Retinal pigment epithelial cell (primary cell): ENCODE measurements at regions not wholly inside any gene's neighbourhood (a gene's known extent, or its start where the extent isn't known, plus 50 kb on each side); places are given as distances from the start of the nearest gene placed in this dataset.

Experiments used
- DNase-seq: peaks from one replicate; pipeline ENCODE4 v3.0.0-alpha.2; 2010; ENCODE audit warnings: low read depth
- H3K4me3 ChIP-seq: 2 replicates; pipeline ENCODE4 v1.5.1; 2011; ENCODE audit warnings: mild to moderate bottlenecking, low read length, control low read depth, moderate library complexity
- CTCF ChIP-seq: conservative IDR thresholded peaks from 2 replicates; pipeline ENCODE4 v1.5.1; 2011; ENCODE audit warnings: low read depth, low read length, control low read depth, inconsistent platforms

DNA sequence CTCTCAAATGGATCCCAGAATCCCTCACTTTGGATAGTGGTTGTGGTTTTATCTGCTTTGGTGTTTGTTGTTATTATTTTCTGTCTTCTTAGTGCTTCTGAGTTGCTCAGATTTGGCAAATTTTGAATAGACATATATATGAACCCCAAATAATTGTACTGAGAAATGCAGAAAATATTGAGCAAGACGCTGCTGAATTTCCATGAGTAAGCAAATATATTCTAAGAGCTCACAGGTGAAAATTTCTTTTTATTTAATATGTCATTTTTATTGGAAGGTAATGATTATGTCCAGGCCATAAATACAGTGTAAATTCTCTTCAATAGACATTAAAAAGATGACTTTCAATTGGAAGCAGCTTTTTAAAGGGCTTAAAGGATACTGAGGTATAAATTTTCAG lies 152.1 kb downstream of the FAT3 start:
- TF ChIP-seq CTCF, result no peak
- no peak for DNase-seq
- H3K4me3 ChIP-seq, result no peak overlapping the region

DNA sequence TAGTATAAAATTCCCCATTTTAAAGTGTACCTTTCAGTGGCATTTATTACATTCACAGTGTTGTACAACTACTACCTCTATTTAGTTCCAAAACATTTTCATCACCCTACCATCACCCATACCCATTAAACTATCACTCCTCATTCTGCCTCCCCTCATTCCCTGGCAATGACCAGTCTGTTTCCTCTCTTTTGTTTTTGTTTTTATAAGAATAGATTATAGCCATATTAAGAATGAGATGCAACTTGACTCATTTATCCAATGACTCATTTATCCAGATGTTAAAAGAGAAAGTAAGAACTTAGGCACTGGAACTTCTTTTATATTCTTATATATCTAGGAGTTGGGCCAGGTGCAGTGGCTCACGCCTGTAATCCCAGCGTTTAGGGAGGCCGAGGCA lies 156.3 kb downstream of the FAT3 start:
- no peak for TF ChIP-seq CTCF
- DNase-seq, result no peak
- no peak overlapping the region for H3K4me3 ChIP-seq

DNA sequence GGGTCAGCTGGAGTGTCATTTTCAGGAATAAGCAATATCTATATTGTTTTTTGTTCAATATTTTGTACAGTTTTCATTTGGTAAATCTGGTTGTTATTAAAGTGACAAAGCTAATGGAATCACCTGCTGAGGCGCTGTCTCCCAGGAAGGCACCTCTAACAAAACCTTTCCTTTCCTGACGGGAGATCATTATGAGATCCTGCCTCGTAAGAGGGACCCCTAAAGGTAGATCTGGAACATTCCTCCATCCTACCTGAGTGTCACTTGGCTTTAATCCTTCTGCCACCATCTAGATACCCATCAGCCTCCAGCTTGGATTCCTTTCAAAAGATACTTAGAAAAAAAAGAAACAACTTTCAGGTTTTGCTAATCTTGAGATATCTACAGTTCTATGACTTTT lies 157.7 kb downstream of the FAT3 start:
- no peak for TF ChIP-seq CTCF
- no peak for DNase-seq
- H3K4me3 ChIP-seq, result no peak overlapping the region

DNA sequence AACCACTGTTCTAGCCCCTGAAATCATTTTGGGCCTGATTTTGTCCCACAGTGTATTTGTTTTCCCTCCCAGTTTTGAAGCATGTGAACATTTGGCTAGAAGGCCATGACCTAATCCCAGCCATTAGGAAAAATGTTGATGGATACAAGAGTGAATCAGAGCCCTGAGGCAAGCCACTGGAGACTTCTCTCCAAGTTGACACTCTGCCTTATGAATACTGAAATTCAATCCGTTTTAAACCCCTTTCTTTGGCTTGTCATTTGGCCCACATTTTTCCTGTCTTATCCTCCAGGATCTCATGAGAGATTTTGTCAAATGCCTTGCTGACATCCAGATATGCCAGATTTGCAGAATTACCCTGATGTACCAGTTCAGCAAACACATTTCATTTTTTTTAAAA lies 158.8 kb downstream of the FAT3 start:
- TF ChIP-seq CTCF, result no peak
- H3K4me3 ChIP-seq, result no peak overlapping the region
- no peak for DNase-seq

DNA sequence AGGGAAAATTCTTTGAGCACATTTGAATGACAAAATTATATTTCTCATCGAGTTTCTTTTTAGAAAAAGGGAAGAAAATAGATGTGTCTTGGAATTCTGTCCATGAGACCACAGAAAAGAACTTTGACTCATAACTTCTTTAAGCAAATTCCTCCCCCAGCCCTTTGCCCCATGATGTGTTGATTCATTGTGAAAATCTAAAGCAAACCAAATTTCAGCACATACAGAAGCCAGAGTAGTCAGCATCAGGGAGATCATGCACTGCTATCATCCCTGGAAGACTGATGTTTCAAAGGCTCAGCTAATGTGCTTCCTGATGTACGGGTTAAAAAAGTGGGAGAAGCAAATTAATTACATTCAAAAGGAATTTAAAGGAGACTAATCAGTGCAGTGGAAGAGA lies 159.7 kb downstream of the FAT3 start:
- H3K4me3 ChIP-seq, result no peak overlapping the region
- TF ChIP-seq CTCF, result no peak
- no peak for DNase-seq

DNA sequence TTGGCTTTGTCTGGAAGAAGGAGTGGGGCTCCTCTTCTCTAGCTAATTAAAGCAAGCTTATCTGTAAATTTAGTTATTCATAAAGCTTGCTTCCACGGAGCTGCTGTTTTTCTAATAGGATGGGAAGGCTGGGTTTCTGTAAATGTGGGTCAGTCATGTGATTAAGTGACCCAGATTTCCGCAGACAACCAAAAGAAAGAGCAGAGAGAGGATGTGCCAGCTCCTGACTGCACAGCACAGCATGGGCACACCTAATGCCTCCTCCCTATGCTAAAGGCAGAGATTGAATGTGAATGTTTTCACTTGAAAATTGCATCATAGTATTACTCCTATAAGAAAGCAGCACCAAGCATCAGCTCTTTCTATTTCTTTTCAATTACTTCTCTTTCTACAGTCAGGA lies 160.2 kb downstream of the FAT3 start:
- H3K4me3 ChIP-seq, result no peak overlapping the region
- no peak for DNase-seq
- no peak for TF ChIP-seq CTCF

GRCh38 chr11:92386577-92386976 lies 162.0 kb downstream of the FAT3 start:
- TF ChIP-seq CTCF, result no peak
- no peak for DNase-seq
- no peak overlapping the region for H3K4me3 ChIP-seq
